ENCODE measurements at regions not wholly inside any gene's neighbourhood (a gene's known extent, or its start where the extent isn't known, plus 50 kb on each side); places are given as distances from the start of the nearest gene placed in this dataset.

DNA sequence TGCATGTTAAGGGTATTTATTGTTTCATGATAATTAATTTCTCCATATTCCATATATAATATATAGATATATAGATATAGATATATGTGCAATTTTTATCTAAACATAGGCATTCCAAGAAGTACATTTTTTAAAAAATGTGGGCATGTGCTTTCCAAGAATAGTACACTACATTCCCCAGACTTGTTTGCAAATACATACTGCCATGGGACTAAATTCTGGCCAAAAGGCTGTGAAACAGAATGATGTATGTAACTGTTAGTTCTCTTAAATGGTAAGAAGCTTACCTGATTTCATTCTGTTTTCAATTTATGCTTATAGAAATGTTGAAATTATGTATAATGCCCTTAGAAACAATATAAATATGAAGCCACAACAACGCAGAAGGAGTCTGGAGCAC is 503.2 kb upstream of the SPRY2 start:
- TF ChIP-seq, protein P1, sequence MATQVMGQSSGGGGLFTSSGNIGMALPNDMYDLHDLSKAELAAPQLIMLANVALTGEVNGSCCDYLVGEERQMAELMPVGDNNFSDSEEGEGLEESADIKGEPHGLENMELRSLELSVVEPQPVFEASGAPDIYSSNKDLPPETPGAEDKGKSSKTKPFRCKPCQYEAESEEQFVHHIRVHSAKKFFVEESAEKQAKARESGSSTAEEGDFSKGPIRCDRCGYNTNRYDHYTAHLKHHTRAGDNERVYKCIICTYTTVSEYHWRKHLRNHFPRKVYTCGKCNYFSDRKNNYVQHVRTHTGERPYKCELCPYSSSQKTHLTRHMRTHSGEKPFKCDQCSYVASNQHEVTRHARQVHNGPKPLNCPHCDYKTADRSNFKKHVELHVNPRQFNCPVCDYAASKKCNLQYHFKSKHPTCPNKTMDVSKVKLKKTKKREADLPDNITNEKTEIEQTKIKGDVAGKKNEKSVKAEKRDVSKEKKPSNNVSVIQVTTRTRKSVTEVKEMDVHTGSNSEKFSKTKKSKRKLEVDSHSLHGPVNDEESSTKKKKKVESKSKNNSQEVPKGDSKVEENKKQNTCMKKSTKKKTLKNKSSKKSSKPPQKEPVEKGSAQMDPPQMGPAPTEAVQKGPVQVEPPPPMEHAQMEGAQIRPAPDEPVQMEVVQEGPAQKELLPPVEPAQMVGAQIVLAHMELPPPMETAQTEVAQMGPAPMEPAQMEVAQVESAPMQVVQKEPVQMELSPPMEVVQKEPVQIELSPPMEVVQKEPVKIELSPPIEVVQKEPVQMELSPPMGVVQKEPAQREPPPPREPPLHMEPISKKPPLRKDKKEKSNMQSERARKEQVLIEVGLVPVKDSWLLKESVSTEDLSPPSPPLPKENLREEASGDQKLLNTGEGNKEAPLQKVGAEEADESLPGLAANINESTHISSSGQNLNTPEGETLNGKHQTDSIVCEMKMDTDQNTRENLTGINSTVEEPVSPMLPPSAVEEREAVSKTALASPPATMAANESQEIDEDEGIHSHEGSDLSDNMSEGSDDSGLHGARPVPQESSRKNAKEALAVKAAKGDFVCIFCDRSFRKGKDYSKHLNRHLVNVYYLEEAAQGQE (IDR thresholded peaks at IDR 0.05; ENCODE audit: insufficient replicate concordance, low read depth), result no peak
- TF ChIP-seq POLR2AphosphoS5 (IDR thresholded peaks at IDR 0.05; ENCODE audit: low read depth) (no peak), SPI1 (IDR thresholded peaks at IDR 0.05; ENCODE audit: borderline replicate concordance, low read depth) (no peak), GABPA (IDR thresholded peaks at IDR 0.05; ENCODE audit: low read depth) (no peak)
- TF ChIP-seq, protein P2, sequence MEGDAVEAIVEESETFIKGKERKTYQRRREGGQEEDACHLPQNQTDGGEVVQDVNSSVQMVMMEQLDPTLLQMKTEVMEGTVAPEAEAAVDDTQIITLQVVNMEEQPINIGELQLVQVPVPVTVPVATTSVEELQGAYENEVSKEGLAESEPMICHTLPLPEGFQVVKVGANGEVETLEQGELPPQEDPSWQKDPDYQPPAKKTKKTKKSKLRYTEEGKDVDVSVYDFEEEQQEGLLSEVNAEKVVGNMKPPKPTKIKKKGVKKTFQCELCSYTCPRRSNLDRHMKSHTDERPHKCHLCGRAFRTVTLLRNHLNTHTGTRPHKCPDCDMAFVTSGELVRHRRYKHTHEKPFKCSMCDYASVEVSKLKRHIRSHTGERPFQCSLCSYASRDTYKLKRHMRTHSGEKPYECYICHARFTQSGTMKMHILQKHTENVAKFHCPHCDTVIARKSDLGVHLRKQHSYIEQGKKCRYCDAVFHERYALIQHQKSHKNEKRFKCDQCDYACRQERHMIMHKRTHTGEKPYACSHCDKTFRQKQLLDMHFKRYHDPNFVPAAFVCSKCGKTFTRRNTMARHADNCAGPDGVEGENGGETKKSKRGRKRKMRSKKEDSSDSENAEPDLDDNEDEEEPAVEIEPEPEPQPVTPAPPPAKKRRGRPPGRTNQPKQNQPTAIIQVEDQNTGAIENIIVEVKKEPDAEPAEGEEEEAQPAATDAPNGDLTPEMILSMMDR (IDR thresholded peaks at IDR 0.05; ENCODE audit: insufficient read depth, low read length), result no peak
- Histone ChIP-seq H3K27me3 (ENCODE audit: insufficient read depth, poor library complexity, severe bottlenecking) (no peaks in the 10 kb centered on the region), H3K4me3 (replicated peaks; ENCODE audit: insufficient read depth, low read length) (no peak overlapping the region), H3K27ac (replicated peaks) (no peak overlapping the region)
- DNase-seq (ENCODE audit: low read depth in 1 of 2, low spot score in 1 of 2), result no peak

DNA sequence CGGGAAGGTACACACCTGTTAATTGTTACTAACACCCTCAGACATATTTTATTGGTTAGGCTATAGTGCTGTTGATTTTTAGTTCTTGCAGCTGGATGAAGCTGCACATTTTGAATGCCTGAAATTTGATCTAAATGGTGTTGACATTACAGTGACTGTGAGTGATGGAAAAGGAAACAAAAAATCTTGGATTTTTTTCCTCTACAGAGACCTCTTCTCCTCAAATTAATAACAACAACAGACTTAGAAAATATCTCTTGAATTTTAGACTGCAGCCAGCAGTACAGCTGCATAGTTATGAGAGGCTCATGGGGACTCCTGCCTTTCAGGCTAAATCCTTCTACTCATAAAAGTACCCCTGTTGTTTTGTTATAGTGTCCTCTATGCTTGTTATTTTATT is 500.5 kb upstream of the SPRY2 start:
- Histone ChIP-seq H3K27me3 (ENCODE audit: insufficient read depth, poor library complexity, severe bottlenecking) (no peaks in the 10 kb centered on the region), H3K27ac (replicated peaks) (no peak overlapping the region), H3K4me3 (replicated peaks; ENCODE audit: insufficient read depth, low read length) (no peak overlapping the region)
- DNase-seq (ENCODE audit: low read depth in 1 of 2, low spot score in 1 of 2), result no peak
- TF ChIP-seq GABPA (IDR thresholded peaks at IDR 0.05; ENCODE audit: low read depth), result no peak
- TF ChIP-seq SPI1 (IDR thresholded peaks at IDR 0.05; ENCODE audit: borderline replicate concordance, low read depth), result no peak
- TF ChIP-seq POLR2AphosphoS5 (IDR thresholded peaks at IDR 0.05; ENCODE audit: low read depth), result no peak
- TF ChIP-seq, protein P2 (IDR thresholded peaks at IDR 0.05; ENCODE audit: insufficient read depth, low read length), result no peak
- TF ChIP-seq, protein P1 (IDR thresholded peaks at IDR 0.05; ENCODE audit: insufficient replicate concordance, low read depth), result no peak

DNA sequence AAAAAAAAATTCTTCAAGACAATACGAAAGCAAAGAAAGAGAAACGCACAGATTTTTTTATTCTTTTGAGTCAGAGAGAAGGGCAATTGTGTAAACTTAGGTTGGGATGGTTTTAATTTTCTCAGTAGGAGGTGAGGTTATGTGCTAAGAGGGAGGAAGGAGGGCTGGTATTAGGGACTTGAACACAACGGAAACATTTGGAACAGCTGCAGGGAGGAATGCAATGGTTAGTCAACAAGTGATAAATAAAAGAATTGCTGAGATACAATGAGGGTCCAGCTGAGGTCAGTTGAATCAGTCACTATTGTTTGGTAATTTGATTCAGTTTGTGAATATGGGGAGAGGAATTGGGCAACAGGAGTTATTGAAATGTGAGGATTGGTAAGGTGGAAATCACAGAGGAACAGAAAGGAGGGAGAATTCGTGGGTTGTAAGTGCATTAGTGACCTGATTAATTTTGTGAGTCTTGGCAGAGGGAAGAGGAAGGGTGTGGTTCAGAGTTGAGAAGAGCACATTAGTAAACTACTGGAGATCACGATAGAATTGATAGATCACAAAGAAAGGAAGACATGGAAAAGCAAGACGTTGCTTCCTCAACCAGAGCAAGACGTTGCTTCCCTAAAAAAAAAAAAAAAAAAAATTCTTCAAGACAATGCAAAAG is 499.5 kb upstream of the SPRY2 start:
- DNase-seq (ENCODE audit: low read depth in 1 of 2, low spot score in 1 of 2), result no peak
- H3K27ac ChIP-seq (replicated peaks), result no peak overlapping the region

DNA sequence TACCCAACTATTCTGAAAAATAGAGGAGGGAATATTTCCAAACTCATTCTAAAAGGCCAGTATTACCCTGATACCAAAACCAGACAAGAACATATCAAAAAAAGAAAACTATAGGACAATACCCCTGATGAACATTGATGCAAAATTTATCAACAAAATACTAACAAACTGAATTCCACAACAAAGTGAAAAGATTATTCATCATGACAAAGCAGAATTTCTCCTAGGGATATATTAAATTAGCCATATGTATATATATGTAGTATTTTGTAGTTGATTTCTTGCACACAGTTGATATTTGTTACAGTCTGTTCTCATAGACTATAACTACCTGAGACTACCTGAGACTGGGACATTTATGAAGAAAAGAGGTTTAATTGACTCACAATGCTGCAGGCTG is 495.0 kb upstream of the SPRY2 start:
- no peak for DNase-seq (ENCODE audit: low read depth in 1 of 2, low spot score in 1 of 2)
- TF ChIP-seq POLR2AphosphoS5 (IDR thresholded peaks at IDR 0.05; ENCODE audit: low read depth) (no peak), SPI1 (IDR thresholded peaks at IDR 0.05; ENCODE audit: borderline replicate concordance, low read depth) (no peak), GABPA (IDR thresholded peaks at IDR 0.05; ENCODE audit: low read depth) (no peak)
- TF ChIP-seq, protein P2 (IDR thresholded peaks at IDR 0.05; ENCODE audit: insufficient read depth, low read length), result no peak
- TF ChIP-seq, protein P1 (IDR thresholded peaks at IDR 0.05; ENCODE audit: insufficient replicate concordance, low read depth), result no peak
- Histone ChIP-seq H3K27ac (replicated peaks) (no peak overlapping the region), H3K27me3 (ENCODE audit: insufficient read depth, poor library complexity, severe bottlenecking) (no peaks in the 10 kb centered on the region), H3K4me3 (replicated peaks; ENCODE audit: insufficient read depth, low read length) (no peak overlapping the region)

More for the DNA sequence above, 499.5 kb upstream of the SPRY2 start:
- no peak overlapping the region for H3K4me3 ChIP-seq (replicated peaks; ENCODE audit: insufficient read depth, low read length)
- no peaks in the 10 kb centered on the region for H3K27me3 ChIP-seq (ENCODE audit: insufficient read depth, poor library complexity, severe bottlenecking)
- no peak for TF ChIP-seq POLR2AphosphoS5 (IDR thresholded peaks at IDR 0.05; ENCODE audit: low read depth)

Data from HL-60 (cell line).